Stomach smooth muscle (tissue), 2 donors: ENCODE measurements at regions not wholly inside any gene's neighbourhood (a gene's known extent, or its start where the extent isn't known, plus 50 kb on each side); places are given as distances from the start of the nearest gene placed in this dataset.
"Not testable (repeated sequence)": the region's sequence is repeated elsewhere in the genome, so short reads cannot be mapped to it uniquely, and the experiment has no call there.

Source experiments
- H3K27ac ChIP-seq: one replicate; pipeline ENCODE4 v1.7.0; 2013; ENCODE audit warnings: mild to moderate bottlenecking, low read length, inconsistent platforms
- H3K27me3 ChIP-seq, 2 donors: one replicate each; pipeline ENCODE4 v1.7.0; 2013; ENCODE audit warnings: low read length in 2 of 2; ENCODE audit not compliant: insufficient read depth in 2 of 2, control insufficient read depth in 1 of 2
- H3K36me3 ChIP-seq, 2 donors: one replicate each; pipeline ENCODE4 v1.7.0; 2013; ENCODE audit warnings: low read length in 2 of 2; ENCODE audit not compliant: control insufficient read depth in 2 of 2, insufficient read depth in 2 of 2
- H3K4me1 ChIP-seq: one replicate; pipeline ENCODE4 v1.7.0; 2013; ENCODE audit warnings: low read length; ENCODE audit not compliant: control insufficient read depth, insufficient read depth
- H3K4me3 ChIP-seq, 2 donors: one replicate each; pipeline ENCODE4 v1.7.0; 2013; ENCODE audit warnings: low read length in 2 of 2
- H3K9ac ChIP-seq, 2 donors: one replicate each; pipeline ENCODE4 v1.7.0; 2013; ENCODE audit warnings: low read length in 2 of 2, mild to moderate bottlenecking in 1 of 2
- H3K9me3 ChIP-seq, 2 donors: one replicate each; pipeline ENCODE4 v1.7.0; 2013; ENCODE audit warnings: low read length in 2 of 2; ENCODE audit not compliant: control insufficient read depth in 2 of 2
- donor health status: healthy.
- donor health status: Pancreatic carcinoma.

GRCh38 chr1:61028136-61028535 is 54.2 kb upstream of the NFIA start:
- H3K9ac ChIP-seq = no peak overlapping the region
- H3K36me3 ChIP-seq = no peaks in the 10 kb centered on the region
- no peaks in the 10 kb centered on the region for H3K4me1 ChIP-seq
- H3K4me3 ChIP-seq = no peak overlapping the region
- H3K27ac ChIP-seq = no peak overlapping the region
- no peaks in the 10 kb centered on the region for H3K9me3 ChIP-seq
- H3K27me3 ChIP-seq = no peaks in the 10 kb centered on the region

GRCh38 chr1:61018068-61018467 is 64.3 kb upstream of the NFIA start:
- H3K9me3 ChIP-seq, H3K9ac ChIP-seq, H3K4me1 ChIP-seq, H3K27me3 ChIP-seq, H3K4me3 ChIP-seq, H3K36me3 ChIP-seq, H3K27ac ChIP-seq: not testable (repeated sequence)

- peaks cover 9% of the 10 kb centered on the region for H3K4me1 ChIP-seq
- H3K4me3 ChIP-seq = no peak overlapping the region
- no peak overlapping the region for H3K27ac ChIP-seq
- no peaks in the 10 kb centered on the region for H3K9me3 ChIP-seq
- no peaks in the 10 kb centered on the region for H3K27me3 ChIP-seq
- H3K36me3 ChIP-seq = no peaks in the 10 kb centered on the region
- no peak overlapping the region for H3K9ac ChIP-seq
Measured at GRCh38 chr1:61017651-61018050, 64.7 kb upstream of the NFIA start.

GRCh38 chr1:61013946-61014667 is 68.3 kb upstream of the NFIA start:
- H3K27ac ChIP-seq = no peak overlapping the region
- no peaks in the 10 kb centered on the region for H3K27me3 ChIP-seq
- no peak overlapping the region for H3K4me3 ChIP-seq
- no peaks in the 10 kb centered on the region for H3K36me3 ChIP-seq
- peaks cover 12% of the 10 kb centered on the region for H3K4me1 ChIP-seq
- no peak overlapping the region for H3K9ac ChIP-seq
- no peaks in the 10 kb centered on the region for H3K9me3 ChIP-seq

- H3K9ac ChIP-seq = no peak overlapping the region
- no peaks in the 10 kb centered on the region for H3K27me3 ChIP-seq
- no peaks in the 10 kb centered on the region for H3K9me3 ChIP-seq
- H3K27ac ChIP-seq = no peak overlapping the region
- H3K4me3 ChIP-seq = no peak overlapping the region
- no peaks in the 10 kb centered on the region for H3K36me3 ChIP-seq
- H3K4me1 ChIP-seq = peaks cover 12% of the 10 kb centered on the region
Measured at GRCh38 chr1:61013189-61013945, 69.0 kb upstream of the NFIA start.

GRCh38 chr1:61012341-61012761 is 70.0 kb upstream of the NFIA start:
- no peaks in the 10 kb centered on the region for H3K27me3 ChIP-seq
- H3K4me1 ChIP-seq = peaks cover 12% of the 10 kb centered on the region
- H3K36me3 ChIP-seq = no peaks in the 10 kb centered on the region
- H3K4me3 ChIP-seq = no peak overlapping the region
- H3K9me3 ChIP-seq = no peaks in the 10 kb centered on the region
- no peak overlapping the region for H3K9ac ChIP-seq
- H3K27ac ChIP-seq = no peak overlapping the region

GRCh38 chr1:61011561-61012263 is 70.6 kb upstream of the NFIA start:
- H3K27ac ChIP-seq = no peak overlapping the region
- peaks cover 12% of the 10 kb centered on the region for H3K4me1 ChIP-seq
- no peaks in the 10 kb centered on the region for H3K36me3 ChIP-seq
- H3K9ac ChIP-seq = no peak overlapping the region
- H3K4me3 ChIP-seq = no peak overlapping the region
- no peaks in the 10 kb centered on the region for H3K27me3 ChIP-seq
- H3K9me3 ChIP-seq = no peaks in the 10 kb centered on the region

GRCh38 chr1:61007534-61008364 is 74.6 kb upstream of the NFIA start:
- no peak overlapping the region for H3K27ac ChIP-seq
- no peaks in the 10 kb centered on the region for H3K36me3 ChIP-seq
- no peak overlapping the region for H3K9ac ChIP-seq
- no peaks in the 10 kb centered on the region for H3K27me3 ChIP-seq
- no peaks in the 10 kb centered on the region for H3K9me3 ChIP-seq
- H3K4me3 ChIP-seq = no peak overlapping the region
- peaks cover 3% of the 10 kb centered on the region for H3K4me1 ChIP-seq

- no peak overlapping the region for H3K9ac ChIP-seq
- no peaks in the 10 kb centered on the region for H3K4me1 ChIP-seq
- H3K27ac ChIP-seq = no peak overlapping the region
- H3K36me3 ChIP-seq = no peaks in the 10 kb centered on the region
- H3K9me3 ChIP-seq = no peaks in the 10 kb centered on the region
- H3K27me3 ChIP-seq = no peaks in the 10 kb centered on the region
- H3K4me3 ChIP-seq = no peak overlapping the region
Measured at GRCh38 chr1:61005614-61006580, 76.5 kb upstream of the NFIA start.
